ENCODE measurements at regions not wholly inside any gene's neighbourhood (a gene's known extent, or its start where the extent isn't known, plus 50 kb on each side); places are given as distances from the start of the nearest gene placed in this dataset.

GRCh38 chr10:2876032-2876431, 191.3 kb upstream of the PFKP start:
- ATAC-seq (no peak), DNase-seq (ENCODE audit: low spot score) (no peak)
- POLR2A ChIA-PET: no interaction called here
- H3K9me3 Mint-ChIP-seq: peaks cover 26% of the 10 kb centered on the region
- H3K4me1 Mint-ChIP-seq: peaks cover 7% of the 10 kb centered on the region; the same call in 1 of the 2 replicates
- no peak for TF ChIP-seq SMAD3 (CRISPR knock-in tag; IDR thresholded peaks at IDR 0.05; ENCODE audit: borderline replicate concordance)
- TF ChIP-seq HMGXB4 (CRISPR knock-in tag; IDR thresholded peaks at IDR 0.05): no peak
- no peak for TF ChIP-seq ZNF232 (CRISPR knock-in tag; IDR thresholded peaks at IDR 0.05)
- TF ChIP-seq ZNF219 (CRISPR knock-in tag; IDR thresholded peaks at IDR 0.05; ENCODE audit: borderline replicate concordance): no peak
- no peak for TF ChIP-seq ESRRA (CRISPR knock-in tag; IDR thresholded peaks at IDR 0.05; ENCODE audit: borderline replicate concordance)
- TF ChIP-seq ZNF423 (CRISPR knock-in tag; IDR thresholded peaks at IDR 0.05): no peak
- no peak for TF ChIP-seq USF1 (CRISPR knock-in tag; IDR thresholded peaks at IDR 0.05)
- no peak for TF ChIP-seq ZMAT4 (CRISPR knock-in tag; IDR thresholded peaks at IDR 0.05)
- TF ChIP-seq ZNF671 (CRISPR knock-in tag; IDR thresholded peaks at IDR 0.05): no peak
- CTCF ChIA-PET: no interaction called here
- no peak overlapping the region for H3K4me3 Mint-ChIP-seq
- no peak overlapping the region for H3K27ac Mint-ChIP-seq
- H3K36me3 Mint-ChIP-seq: no peaks in the 10 kb centered on the region
- H3K27me3 Mint-ChIP-seq (ENCODE audit: low read depth): peaks cover 3% of the 10 kb centered on the region; the same call in 1 of the 2 replicates

- ChIA-PET CTCF (no interaction called here), POLR2A (no interaction called here)
- no peak for ATAC-seq
- no peak overlapping the region for H3K27ac Mint-ChIP-seq
- peaks cover 3% of the 10 kb centered on the region; the same call in 1 of the 2 replicates for H3K27me3 Mint-ChIP-seq (ENCODE audit: low read depth)
- no peaks in the 10 kb centered on the region for H3K36me3 Mint-ChIP-seq
- no peak overlapping the region for H3K4me3 Mint-ChIP-seq
- H3K9me3 Mint-ChIP-seq: peaks cover 20% of the 10 kb centered on the region
- no peak for DNase-seq (ENCODE audit: low spot score)
- peaks cover 4% of the 10 kb centered on the region; the same call in 1 of the 2 replicates for H3K4me1 Mint-ChIP-seq
- TF ChIP-seq ZNF232 (CRISPR knock-in tag; IDR thresholded peaks at IDR 0.05): no peak
- no peak for TF ChIP-seq AFF4 (CRISPR knock-in tag; IDR thresholded peaks at IDR 0.05; ENCODE audit: borderline replicate concordance)
- no peak for TF ChIP-seq HMGA2 (CRISPR knock-in tag; IDR thresholded peaks at IDR 0.05)
- no peak for TF ChIP-seq ATF3 (CRISPR knock-in tag; conservative IDR thresholded peaks at IDR 0.05)
- TF ChIP-seq PRDM15 (CRISPR knock-in tag; IDR thresholded peaks at IDR 0.05): no peak
- no peak for TF ChIP-seq ZNF317 (CRISPR knock-in tag; IDR thresholded peaks at IDR 0.05; ENCODE audit: borderline replicate concordance, low read depth)
- no peak for TF ChIP-seq ZSCAN18 (CRISPR knock-in tag; IDR thresholded peaks at IDR 0.05)
- no peak for TF ChIP-seq ARID4B (CRISPR knock-in tag; IDR thresholded peaks at IDR 0.05; ENCODE audit: borderline replicate concordance)
- no peak for TF ChIP-seq MXD4 (CRISPR knock-in tag; IDR thresholded peaks at IDR 0.05; ENCODE audit: borderline replicate concordance)
- no peak for TF ChIP-seq ZNF416 (CRISPR knock-in tag; IDR thresholded peaks at IDR 0.05)
- TF ChIP-seq JUN (CRISPR knock-in tag; IDR thresholded peaks at IDR 0.05): no peak
These were observed 192.4 kb upstream of the PFKP start for GRCh38 chr10:2874963-2875362.
